ENCODE measurements at regions not wholly inside any gene's neighbourhood (a gene's known extent, or its start where the extent isn't known, plus 50 kb on each side); places are given as distances from the start of the nearest gene placed in this dataset.

- TF ChIP-seq ZBTB1 (tag by site-specific recombination; IDR thresholded peaks at IDR 0.05): no peak
- TF ChIP-seq YY1 (tag by site-specific recombination; IDR thresholded peaks at IDR 0.05): no peak
- TF ChIP-seq ZNF513 (tag by site-specific recombination; IDR thresholded peaks at IDR 0.05): no peak
- no peak for TF ChIP-seq CTCF (tag by site-specific recombination; IDR thresholded peaks at IDR 0.05)
- TF ChIP-seq ZNF174 (tag by site-specific recombination; IDR thresholded peaks at IDR 0.05): no peak
- no peak for TF ChIP-seq ZNF558 (tag by site-specific recombination; IDR thresholded peaks at IDR 0.05)
- TF ChIP-seq ZNF274 (IDR thresholded peaks at IDR 0.05; ENCODE audit: low read length): no peak
- TF ChIP-seq ZNF274 (tag by site-specific recombination; IDR thresholded peaks at IDR 0.05; ENCODE audit: borderline replicate concordance): no peak
- no peak for TF ChIP-seq ZNF501 (tag by site-specific recombination; IDR thresholded peaks at IDR 0.05)
- TF ChIP-seq ZNF398 (tag by site-specific recombination; IDR thresholded peaks at IDR 0.05): no peak
- TF ChIP-seq ZBTB49 (tag by site-specific recombination; IDR thresholded peaks at IDR 0.05; ENCODE audit: low read depth): no peak
- no peak for TF ChIP-seq ZBTB44 (tag by site-specific recombination; IDR thresholded peaks at IDR 0.05)
These were observed 438.3 kb downstream of the RFC3 start for GRCh38 chr13:34256236-34256635.
